Glutamatergic neuron (in vitro differentiated cells): ENCODE measurements at regions not wholly inside any gene's neighbourhood (a gene's known extent, or its start where the extent isn't known, plus 50 kb on each side); places are given as distances from the start of the nearest gene placed in this dataset.

Experiments used
- DNase-seq: peaks from one replicate; pipeline ENCODE4 v3.0.0; 2022
- H3K27ac Mint-ChIP-seq: one replicate; pipeline ENCODE4 v1.8.0; 2020; ENCODE audit warnings: mild to moderate bottlenecking, mixed read lengths, inconsistent platforms; ENCODE audit not compliant: unreplicated experiment
- H3K27me3 Mint-ChIP-seq: one replicate; pipeline ENCODE4 v1.8.0; 2020; ENCODE audit warnings: mild to moderate bottlenecking, moderate library complexity, mixed read lengths, inconsistent platforms; ENCODE audit not compliant: unreplicated experiment
- H3K36me3 Mint-ChIP-seq: one replicate; pipeline ENCODE4 v1.8.0; 2020; ENCODE audit warnings: mild to moderate bottlenecking, mixed read lengths, inconsistent platforms; ENCODE audit not compliant: unreplicated experiment
- H3K4me1 Mint-ChIP-seq: one replicate; pipeline ENCODE4 v1.8.0; 2020; ENCODE audit warnings: mild to moderate bottlenecking, low read depth, mixed read lengths, inconsistent platforms; ENCODE audit not compliant: unreplicated experiment
- H3K4me3 Mint-ChIP-seq: one replicate; pipeline ENCODE4 v1.8.0; 2020; ENCODE audit warnings: mild to moderate bottlenecking, mixed read lengths, inconsistent platforms; ENCODE audit not compliant: unreplicated experiment
- H3K9me3 Mint-ChIP-seq: one replicate; pipeline ENCODE4 v1.8.0; 2020; ENCODE audit warnings: mild to moderate bottlenecking, moderate library complexity, mixed read lengths, inconsistent platforms; ENCODE audit not compliant: unreplicated experiment
- TF ChIP-seq, protein P1 (sequence below): fragments of 200-600 bp; sonication (generic); IDR thresholded peaks from one replicate; pipeline ENCODE4 v1.5.0; 2021; ENCODE audit not compliant: partially characterized antibody, unreplicated experiment

- H3K4me1 Mint-ChIP-seq: no peaks in the 10 kb centered on the region
Measured at GRCh38 chr7:56175771-56176170, 59.6 kb upstream of the NUPR2 start.

GRCh38 chr7:56174875-56175760 is 58.9 kb upstream of the NUPR2 start:
- H3K4me3 Mint-ChIP-seq: no peak overlapping the region
- no peaks in the 10 kb centered on the region for H3K4me1 Mint-ChIP-seq
- DNase-seq: no peak
- TF ChIP-seq, protein P1, sequence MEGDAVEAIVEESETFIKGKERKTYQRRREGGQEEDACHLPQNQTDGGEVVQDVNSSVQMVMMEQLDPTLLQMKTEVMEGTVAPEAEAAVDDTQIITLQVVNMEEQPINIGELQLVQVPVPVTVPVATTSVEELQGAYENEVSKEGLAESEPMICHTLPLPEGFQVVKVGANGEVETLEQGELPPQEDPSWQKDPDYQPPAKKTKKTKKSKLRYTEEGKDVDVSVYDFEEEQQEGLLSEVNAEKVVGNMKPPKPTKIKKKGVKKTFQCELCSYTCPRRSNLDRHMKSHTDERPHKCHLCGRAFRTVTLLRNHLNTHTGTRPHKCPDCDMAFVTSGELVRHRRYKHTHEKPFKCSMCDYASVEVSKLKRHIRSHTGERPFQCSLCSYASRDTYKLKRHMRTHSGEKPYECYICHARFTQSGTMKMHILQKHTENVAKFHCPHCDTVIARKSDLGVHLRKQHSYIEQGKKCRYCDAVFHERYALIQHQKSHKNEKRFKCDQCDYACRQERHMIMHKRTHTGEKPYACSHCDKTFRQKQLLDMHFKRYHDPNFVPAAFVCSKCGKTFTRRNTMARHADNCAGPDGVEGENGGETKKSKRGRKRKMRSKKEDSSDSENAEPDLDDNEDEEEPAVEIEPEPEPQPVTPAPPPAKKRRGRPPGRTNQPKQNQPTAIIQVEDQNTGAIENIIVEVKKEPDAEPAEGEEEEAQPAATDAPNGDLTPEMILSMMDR: no peak
- no peak overlapping the region for H3K27ac Mint-ChIP-seq
- H3K36me3 Mint-ChIP-seq: peaks cover 26% of the 10 kb centered on the region
- peaks cover 4% of the 10 kb centered on the region for H3K27me3 Mint-ChIP-seq
- H3K9me3 Mint-ChIP-seq: peaks cover 31% of the 10 kb centered on the region

More at GRCh38 chr7:56175771-56176170, 59.6 kb upstream of the NUPR2 start:
- no peak overlapping the region for H3K4me3 Mint-ChIP-seq
- TF ChIP-seq, protein P1: no peak
- H3K27me3 Mint-ChIP-seq: peaks cover 4% of the 10 kb centered on the region
- H3K9me3 Mint-ChIP-seq: peaks cover 28% of the 10 kb centered on the region
- H3K36me3 Mint-ChIP-seq: peaks cover 22% of the 10 kb centered on the region
- no peak for DNase-seq
- H3K27ac Mint-ChIP-seq: no peak overlapping the region

GRCh38 chr7:56174346-56174874 is 58.2 kb upstream of the NUPR2 start:
- TF ChIP-seq, protein P1: no peak
- DNase-seq: no peak
- peaks cover 35% of the 10 kb centered on the region for H3K9me3 Mint-ChIP-seq
- H3K27me3 Mint-ChIP-seq: peaks cover 4% of the 10 kb centered on the region
- peaks cover 22% of the 10 kb centered on the region for H3K36me3 Mint-ChIP-seq
- H3K27ac Mint-ChIP-seq: no peak overlapping the region
- no peak overlapping the region for H3K4me3 Mint-ChIP-seq
- no peaks in the 10 kb centered on the region for H3K4me1 Mint-ChIP-seq
